Peyer's patch (tissue), 4 donors: ENCODE measurements at regions not wholly inside any gene's neighbourhood (a gene's known extent, or its start where the extent isn't known, plus 50 kb on each side); places are given as distances from the start of the nearest gene placed in this dataset.

Experiments used
- CTCF ChIP-seq, 6 experiments: fragments of 450-650 bp in 4 of 6; fragments of 200-600 bp in 2 of 6; sonication (generic) in 1 of 6; IDR thresholded peaks; one replicate each; pipeline ENCODE4 v1.5.1; 2017 to 2019; ENCODE audit warnings: antibody characterized with exemption in 6 of 6, mild to moderate bottlenecking in 3 of 6, moderate library complexity in 1 of 6
- POLR2A ChIP-seq, 2 donors: fragments of 450-650 bp; IDR thresholded peaks; one replicate each; pipeline ENCODE4 v1.5.1; 2017; ENCODE audit warnings: antibody characterized with exemption in 2 of 2, mild to moderate bottlenecking in 2 of 2, moderate library complexity in 2 of 2

GRCh38 chr4:81607950-81608349 is 136.2 kb upstream of the RASGEF1B start:
- TF ChIP-seq POLR2A (IDR thresholded peaks at IDR 0.05), result no peak
- no peak for TF ChIP-seq CTCF (IDR thresholded peaks at IDR 0.05)
